SU-DHL-6 (cell line): ENCODE measurements at regions not wholly inside any gene's neighbourhood (a gene's known extent, or its start where the extent isn't known, plus 50 kb on each side); places are given as distances from the start of the nearest gene placed in this dataset.
"Not testable (repeated sequence)": the region's sequence is repeated elsewhere in the genome, so short reads cannot be mapped to it uniquely, and the experiment has no call there.

Experiments used
- H2AFZ ChIP-seq: fragments of 200-600 bp; sonication (generic); 2 replicates; pipeline ENCODE4 v1.6.1; 2014; ENCODE audit warnings: low read depth, mild to moderate bottlenecking, moderate library complexity, mixed read lengths, antibody characterized with exemption, low read length; ENCODE audit not compliant: severe bottlenecking
- H3F3A ChIP-seq: fragments of 200-600 bp; shearing (Covaris generic); 2 replicates; pipeline ENCODE4 v1.6.0; 2016; ENCODE audit warnings: antibody characterized with exemption, mild to moderate bottlenecking; ENCODE audit not compliant: insufficient read depth
- H3K27ac ChIP-seq: fragments of 200-600 bp; sonication (generic); 2 replicates; pipeline ENCODE4 v1.5.1; 2016; ENCODE audit warnings: low read depth, mild to moderate bottlenecking, low read length, moderate library complexity, mixed read lengths
- H3K27me3 ChIP-seq: fragments of 200-600 bp; sonication (generic), shearing (Covaris generic); 2 replicates; pipeline ENCODE4 v1.6.0; 2014; ENCODE audit warnings: mild to moderate bottlenecking, low read length
- H3K36me3 ChIP-seq: fragments of 200-600 bp; sonication (generic); 2 replicates; pipeline ENCODE4 v1.6.1; 2014; ENCODE audit warnings: mild to moderate bottlenecking, low read length, mixed read lengths
- H3K4me2 ChIP-seq: fragments of 300-600, 200-600 bp; shearing (Covaris generic), sonication (generic); 2 replicates; pipeline ENCODE4 v1.6.0; 2014; ENCODE audit warnings: low read length, low read depth, mild to moderate bottlenecking; ENCODE audit not compliant: poor library complexity, severe bottlenecking
- H3K4me3 ChIP-seq: fragments of 200-600 bp; sonication (generic); 2 replicates; pipeline ENCODE4 v1.5.1; 2014; ENCODE audit warnings: antibody characterized with exemption, low read length, mild to moderate bottlenecking, mixed read lengths; ENCODE audit not compliant: insufficient read depth, poor library complexity, severe bottlenecking
- H3K79me2 ChIP-seq: fragments of 200-600 bp; sonication (generic); 2 replicates; pipeline ENCODE4 v1.6.1; 2014; ENCODE audit warnings: mild to moderate bottlenecking, low read length, moderate library complexity; ENCODE audit not compliant: insufficient read depth
- H3K9ac ChIP-seq: fragments of 200-600 bp; sonication (generic); 2 replicates; pipeline ENCODE4 v1.7.0; 2014; ENCODE audit warnings: mild to moderate bottlenecking, low read length
- H3K9me2 ChIP-seq: fragments of 200-600 bp; sonication (generic); replicated peaks from 2 replicates; pipeline ENCODE4 v1.6.1; 2014; ENCODE audit warnings: low read length; ENCODE audit not compliant: insufficient read depth
- H3K9me3 ChIP-seq: fragments of 200-600 bp; sonication (generic); 2 replicates; pipeline ENCODE4 v1.6.1; 2014; ENCODE audit warnings: low read length, mixed read lengths; ENCODE audit not compliant: insufficient read depth
- H4K20me1 ChIP-seq: fragments of 200-600 bp; sonication (generic); 2 replicates; pipeline ENCODE4 v1.6.1; 2014; ENCODE audit warnings: low read depth, mild to moderate bottlenecking, antibody characterized with exemption, low read length, moderate library complexity, mixed read lengths
- EZH2phosphoT487 ChIP-seq: fragments of 200-600 bp; sonication (generic), shearing (Covaris generic); conservative IDR thresholded peaks from 2 replicates; pipeline ENCODE4 v1.6.1; 2018; ENCODE audit warnings: mild to moderate bottlenecking, antibody characterized with exemption, low read length, moderate library complexity, mixed read lengths
- TF ChIP-seq, protein P1 (sequence below): fragments of 200-600 bp; sonication (generic); IDR thresholded peaks from one replicate; pipeline ENCODE4 v1.5.1; 2017; ENCODE audit warnings: antibody characterized with exemption, mild to moderate bottlenecking, low read length, moderate library complexity; ENCODE audit not compliant: insufficient read depth, poor library complexity, severe bottlenecking

DNA sequence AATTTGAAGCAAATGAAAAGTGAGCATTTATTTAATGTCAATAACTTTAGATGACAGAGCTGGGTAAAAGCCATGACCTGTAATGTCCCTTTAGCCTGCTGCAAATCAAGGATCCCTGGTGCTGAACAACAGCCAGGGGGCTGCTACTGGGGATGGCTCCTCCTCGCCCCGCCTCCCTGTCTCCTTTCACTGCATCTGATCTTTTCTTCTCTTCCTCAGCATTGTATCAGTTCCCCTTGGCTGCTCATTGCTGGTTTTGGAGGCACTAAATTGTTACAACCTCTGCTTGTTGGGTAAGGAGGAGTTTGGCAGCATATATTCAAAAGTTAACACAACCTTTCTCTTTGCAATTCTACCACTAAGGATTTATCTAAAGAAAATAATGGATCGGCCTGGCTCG lies 236.3 kb upstream of the ID2 start:
- no peak overlapping the region for H3K27ac ChIP-seq
- TF ChIP-seq, protein P1, sequence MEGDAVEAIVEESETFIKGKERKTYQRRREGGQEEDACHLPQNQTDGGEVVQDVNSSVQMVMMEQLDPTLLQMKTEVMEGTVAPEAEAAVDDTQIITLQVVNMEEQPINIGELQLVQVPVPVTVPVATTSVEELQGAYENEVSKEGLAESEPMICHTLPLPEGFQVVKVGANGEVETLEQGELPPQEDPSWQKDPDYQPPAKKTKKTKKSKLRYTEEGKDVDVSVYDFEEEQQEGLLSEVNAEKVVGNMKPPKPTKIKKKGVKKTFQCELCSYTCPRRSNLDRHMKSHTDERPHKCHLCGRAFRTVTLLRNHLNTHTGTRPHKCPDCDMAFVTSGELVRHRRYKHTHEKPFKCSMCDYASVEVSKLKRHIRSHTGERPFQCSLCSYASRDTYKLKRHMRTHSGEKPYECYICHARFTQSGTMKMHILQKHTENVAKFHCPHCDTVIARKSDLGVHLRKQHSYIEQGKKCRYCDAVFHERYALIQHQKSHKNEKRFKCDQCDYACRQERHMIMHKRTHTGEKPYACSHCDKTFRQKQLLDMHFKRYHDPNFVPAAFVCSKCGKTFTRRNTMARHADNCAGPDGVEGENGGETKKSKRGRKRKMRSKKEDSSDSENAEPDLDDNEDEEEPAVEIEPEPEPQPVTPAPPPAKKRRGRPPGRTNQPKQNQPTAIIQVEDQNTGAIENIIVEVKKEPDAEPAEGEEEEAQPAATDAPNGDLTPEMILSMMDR: no peak
- no peak for TF ChIP-seq EZH2phosphoT487
- H3K4me2 ChIP-seq: no peak overlapping the region
- no peak overlapping the region for H3K4me3 ChIP-seq
- H3K9me3 ChIP-seq: no peaks in the 10 kb centered on the region
- H3K9me2 ChIP-seq: no peaks in the 10 kb centered on the region
- no peak overlapping the region for H3K9ac ChIP-seq
- no peaks in the 10 kb centered on the region; the same call in 1 of the 2 replicates for H3F3A ChIP-seq
- no peaks in the 10 kb centered on the region for H3K27me3 ChIP-seq
- no peaks in the 10 kb centered on the region for H3K36me3 ChIP-seq
- no peaks in the 10 kb centered on the region for H4K20me1 ChIP-seq
- H2AFZ ChIP-seq: no peak overlapping the region
- H3K79me2 ChIP-seq: no peaks in the 10 kb centered on the region

DNA sequence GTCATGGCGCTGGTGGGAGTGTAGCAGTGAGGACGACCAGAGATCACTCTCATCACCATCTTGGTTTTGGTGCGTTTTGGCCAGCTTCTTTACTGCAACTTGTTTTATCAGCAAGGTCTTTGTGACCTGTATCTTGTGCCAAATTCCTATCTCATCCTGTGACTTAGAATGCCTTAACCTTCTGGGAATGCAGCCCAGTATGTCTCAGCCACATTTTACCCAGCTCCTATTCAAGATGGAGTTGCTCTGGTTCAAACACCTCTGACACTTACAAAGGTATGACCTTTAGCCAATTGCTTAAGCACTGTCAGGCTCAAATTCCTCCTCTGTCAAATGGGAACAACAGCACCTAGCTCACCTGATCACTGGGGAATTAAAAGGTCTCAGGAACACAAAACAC lies 235.1 kb upstream of the ID2 start:
- not testable (repeated sequence) for H3K4me2 ChIP-seq, H3K27ac ChIP-seq, H2AFZ ChIP-seq, H3K9ac ChIP-seq, H3K79me2 ChIP-seq, H3K9me2 ChIP-seq, H4K20me1 ChIP-seq, H3K9me3 ChIP-seq, H3K36me3 ChIP-seq, H3K27me3 ChIP-seq, H3K4me3 ChIP-seq, H3F3A ChIP-seq

DNA sequence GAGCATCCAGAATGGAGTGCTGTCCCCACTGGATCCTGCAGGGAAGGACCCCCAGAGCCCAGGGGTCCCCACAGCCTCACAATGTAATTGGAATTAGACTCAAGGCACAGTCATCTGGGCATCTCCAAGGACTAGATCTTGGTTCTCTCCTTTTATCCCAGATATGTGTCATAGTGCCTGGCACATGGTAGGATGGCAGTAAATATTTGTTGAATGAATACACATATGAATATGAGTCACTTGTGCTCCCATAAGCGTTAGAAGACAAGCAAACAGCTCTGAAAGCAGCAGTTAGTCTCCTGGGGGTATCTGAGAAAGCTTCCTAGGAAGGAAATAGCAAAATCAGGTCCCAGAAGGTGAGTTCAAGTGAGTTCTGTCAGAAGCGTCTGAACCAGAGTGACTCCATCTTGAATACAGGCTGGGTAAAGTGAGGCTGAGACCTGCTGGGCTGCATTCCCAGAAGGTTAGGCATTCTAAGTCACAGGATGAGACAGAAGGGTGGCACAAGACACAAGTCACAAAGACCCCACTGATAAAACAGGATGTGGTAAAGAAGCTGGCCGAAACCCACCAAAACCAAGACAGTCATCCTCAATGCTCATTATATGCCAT lies 234.1 kb upstream of the ID2 start:
- Histone ChIP-seq H3K4me2 (no peak overlapping the region), H4K20me1 (no peaks in the 10 kb centered on the region), H3K27me3 (no peaks in the 10 kb centered on the region), H3K27ac (no peak overlapping the region), H3K9me3 (no peaks in the 10 kb centered on the region), H3K79me2 (no peaks in the 10 kb centered on the region), H3F3A (no peaks in the 10 kb centered on the region), H3K4me3 (no peak overlapping the region), H3K36me3 (no peaks in the 10 kb centered on the region), H2AFZ (no peak overlapping the region), H3K9me2 (no peaks in the 10 kb centered on the region), H3K9ac (no peak overlapping the region)
- TF ChIP-seq, protein P1: no peak
- no peak for TF ChIP-seq EZH2phosphoT487

DNA sequence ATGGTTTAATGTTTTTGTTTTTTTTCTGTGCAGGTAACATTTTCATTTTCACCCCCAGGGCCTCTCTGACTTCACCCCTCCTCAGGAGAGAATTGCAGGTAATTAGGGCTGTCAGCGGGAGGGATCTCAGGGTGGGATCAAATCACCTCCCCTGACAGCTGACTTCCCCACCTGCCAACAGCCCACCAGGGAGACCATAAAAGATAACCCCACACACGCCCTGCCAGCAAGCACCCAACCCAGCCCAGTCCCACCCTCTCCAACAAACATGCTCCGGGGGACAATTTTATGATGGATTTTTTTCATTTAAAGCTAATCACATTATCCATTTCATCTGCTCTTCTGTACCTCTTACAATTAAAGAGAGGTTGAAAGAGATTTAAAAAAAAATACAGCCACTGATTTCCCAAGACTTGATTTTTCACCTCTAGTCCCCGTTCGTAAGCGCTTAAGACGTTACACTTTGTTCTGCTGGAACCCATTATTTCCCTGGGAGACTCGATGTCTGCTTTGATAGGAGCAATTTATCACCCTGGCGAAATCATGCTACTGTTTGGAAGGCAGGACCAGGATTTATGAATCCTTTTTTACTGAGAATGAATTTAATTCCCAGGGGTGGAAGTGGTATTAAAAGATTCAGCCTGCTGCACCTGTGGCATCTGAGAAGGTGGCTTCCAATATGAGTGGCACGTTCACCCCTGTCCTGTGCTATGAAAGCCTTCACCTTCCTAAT lies 232.9 kb upstream of the ID2 start:
- Histone ChIP-seq H3K79me2 (no peaks in the 10 kb centered on the region), H3K9ac (no peak overlapping the region), H3K27ac (no peak overlapping the region), H2AFZ (no peak overlapping the region), H4K20me1 (no peaks in the 10 kb centered on the region), H3K9me3 (no peaks in the 10 kb centered on the region), H3K27me3 (no peaks in the 10 kb centered on the region), H3K4me2 (no peak overlapping the region), H3K4me3 (no peak overlapping the region), H3K36me3 (no peaks in the 10 kb centered on the region), H3K9me2 (no peaks in the 10 kb centered on the region), H3F3A (no peaks in the 10 kb centered on the region)
- TF ChIP-seq, protein P1: no peak
- TF ChIP-seq EZH2phosphoT487: no peak
